ENCODE measurements at regions not wholly inside any gene's neighbourhood (a gene's known extent, or its start where the extent isn't known, plus 50 kb on each side); places are given as distances from the start of the nearest gene placed in this dataset.

GRCh38 chr12:73418541-73418940, 1119.1 kb upstream of the ATXN7L3B start:
- no peak for TF ChIP-seq CTCF (IDR thresholded peaks at IDR 0.05)
- no peak for TF ChIP-seq RFX5 (IDR thresholded peaks at IDR 0.05)
- no peak for TF ChIP-seq PBX3 (IDR thresholded peaks at IDR 0.05)
- no peak for TF ChIP-seq POLR2AphosphoS2 (conservative IDR thresholded peaks at IDR 0.05; ENCODE audit: low read length)
- TF ChIP-seq SREBF2 (IDR thresholded peaks at IDR 0.05) = no peak
- TF ChIP-seq TP53 (CRISPR knock-in tag; IDR thresholded peaks at IDR 0.05) = no peak
- no peak for TF ChIP-seq ESRRA (IDR thresholded peaks at IDR 0.05; ENCODE audit: borderline replicate concordance, low read length)
- no peak for TF ChIP-seq RAD21 (conservative IDR thresholded peaks at IDR 0.05 in 1 of 2, IDR thresholded peaks at IDR 0.05 in 1 of 2)
- no peak for TF ChIP-seq GATA3 (IDR thresholded peaks at IDR 0.05; ENCODE audit: borderline replicate concordance)
- no peak for TF ChIP-seq MYC (IDR thresholded peaks at IDR 0.05; ENCODE audit: borderline replicate concordance, low read length)
- TF ChIP-seq POLR2A (IDR thresholded peaks at IDR 0.05; ENCODE audit: low read length) = no peak
- no peak for TF ChIP-seq MAX (IDR thresholded peaks at IDR 0.05)
- TF ChIP-seq JUNB (IDR thresholded peaks at IDR 0.05) = no peak

Data from A549 (cell line).